ENCODE measurements at regions not wholly inside any gene's neighbourhood (a gene's known extent, or its start where the extent isn't known, plus 50 kb on each side); places are given as distances from the start of the nearest gene placed in this dataset.

DNA sequence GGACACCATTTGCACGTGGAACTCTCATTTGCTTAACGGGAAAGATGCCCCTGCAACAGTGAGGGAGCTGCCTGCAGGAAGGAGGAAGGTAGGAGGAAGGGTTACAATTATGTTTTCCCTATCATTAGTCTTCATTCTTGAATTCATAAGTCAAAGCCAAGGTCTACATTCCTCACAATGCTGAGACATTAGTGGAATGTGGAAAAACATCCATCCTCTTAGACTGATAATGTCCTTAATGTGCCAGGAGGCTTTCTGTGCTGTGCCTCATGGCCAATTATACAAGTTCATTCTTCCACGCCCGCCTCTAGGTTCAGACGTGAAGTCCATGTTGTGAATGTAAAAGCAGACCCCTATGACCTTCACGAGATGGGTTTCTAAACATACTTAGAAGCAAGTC, 1212.4 kb upstream of the TMEM132C start:
- no peaks in the 10 kb centered on the region for H3K4me1 Mint-ChIP-seq (ENCODE audit: low read depth, unreplicated experiment)
- H3K27ac Mint-ChIP-seq (ENCODE audit: unreplicated experiment), result no peak overlapping the region
- BruUV-seq (replicated peaks), result no TSS peak
- no peak for DNase-seq
- no peaks in the 10 kb centered on the region for H3K9me3 Mint-ChIP-seq (ENCODE audit: low read depth, unreplicated experiment)
- CTCF ChIA-PET, result no interaction called here
- no peaks in the 10 kb centered on the region for H3K36me3 Mint-ChIP-seq (ENCODE audit: insufficient read depth, unreplicated experiment)
- no peak overlapping the region for H3K4me3 Mint-ChIP-seq (ENCODE audit: low read depth, unreplicated experiment)
- no peaks in the 10 kb centered on the region for H3K27me3 Mint-ChIP-seq (ENCODE audit: unreplicated experiment)
- intact Hi-C loops (cut with micrococcal nuclease; ENCODE audit: unreplicated experiment), result no loop called here
- TF ChIP-seq, protein P1, sequence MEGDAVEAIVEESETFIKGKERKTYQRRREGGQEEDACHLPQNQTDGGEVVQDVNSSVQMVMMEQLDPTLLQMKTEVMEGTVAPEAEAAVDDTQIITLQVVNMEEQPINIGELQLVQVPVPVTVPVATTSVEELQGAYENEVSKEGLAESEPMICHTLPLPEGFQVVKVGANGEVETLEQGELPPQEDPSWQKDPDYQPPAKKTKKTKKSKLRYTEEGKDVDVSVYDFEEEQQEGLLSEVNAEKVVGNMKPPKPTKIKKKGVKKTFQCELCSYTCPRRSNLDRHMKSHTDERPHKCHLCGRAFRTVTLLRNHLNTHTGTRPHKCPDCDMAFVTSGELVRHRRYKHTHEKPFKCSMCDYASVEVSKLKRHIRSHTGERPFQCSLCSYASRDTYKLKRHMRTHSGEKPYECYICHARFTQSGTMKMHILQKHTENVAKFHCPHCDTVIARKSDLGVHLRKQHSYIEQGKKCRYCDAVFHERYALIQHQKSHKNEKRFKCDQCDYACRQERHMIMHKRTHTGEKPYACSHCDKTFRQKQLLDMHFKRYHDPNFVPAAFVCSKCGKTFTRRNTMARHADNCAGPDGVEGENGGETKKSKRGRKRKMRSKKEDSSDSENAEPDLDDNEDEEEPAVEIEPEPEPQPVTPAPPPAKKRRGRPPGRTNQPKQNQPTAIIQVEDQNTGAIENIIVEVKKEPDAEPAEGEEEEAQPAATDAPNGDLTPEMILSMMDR (IDR thresholded peaks at IDR 0.05; ENCODE audit: unreplicated experiment), result no peak

DNA sequence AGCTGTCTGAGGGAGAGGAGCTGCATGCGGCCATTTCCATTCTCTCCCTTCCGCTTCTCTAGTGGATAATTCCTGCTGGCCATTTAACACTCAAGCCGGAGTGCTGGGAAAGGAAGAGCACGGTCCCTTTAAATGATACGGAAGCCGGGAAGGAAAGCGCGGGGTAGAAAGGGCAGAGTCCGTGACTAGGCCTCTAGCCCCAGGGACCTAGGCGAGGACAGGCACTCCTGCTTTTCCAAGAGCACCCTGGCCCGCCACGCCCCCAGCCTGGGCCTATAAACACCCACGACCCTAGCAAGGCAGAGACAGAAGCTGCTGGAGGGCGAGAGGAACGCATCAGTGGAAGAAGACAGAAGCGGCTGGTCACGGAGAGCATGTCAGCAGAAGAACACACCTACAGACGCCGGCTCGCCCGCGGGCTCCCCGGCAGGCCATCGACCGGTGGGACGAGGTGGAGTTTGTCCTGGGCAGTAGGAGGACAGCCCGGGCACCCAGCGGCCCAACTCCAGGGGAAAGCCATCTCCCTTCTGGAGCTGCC, 1206.6 kb upstream of the TMEM132C start:
- no peaks in the 10 kb centered on the region for H3K27me3 Mint-ChIP-seq (ENCODE audit: unreplicated experiment)
- no peaks in the 10 kb centered on the region for H3K4me1 Mint-ChIP-seq (ENCODE audit: low read depth, unreplicated experiment)
- no peak overlapping the region for H3K27ac Mint-ChIP-seq (ENCODE audit: unreplicated experiment)
- CTCF ChIA-PET, result no interaction called here
- no peaks in the 10 kb centered on the region for H3K9me3 Mint-ChIP-seq (ENCODE audit: low read depth, unreplicated experiment)
- DNase-seq, result no peak
- no peak overlapping the region for H3K4me3 Mint-ChIP-seq (ENCODE audit: low read depth, unreplicated experiment)
- TF ChIP-seq, protein P1 (IDR thresholded peaks at IDR 0.05; ENCODE audit: unreplicated experiment), result no peak
- intact Hi-C loops (cut with micrococcal nuclease; ENCODE audit: unreplicated experiment), result no loop called here
- no TSS peak for BruUV-seq (replicated peaks)
- peaks cover 5% of the 10 kb centered on the region for H3K36me3 Mint-ChIP-seq (ENCODE audit: insufficient read depth, unreplicated experiment)

DNA sequence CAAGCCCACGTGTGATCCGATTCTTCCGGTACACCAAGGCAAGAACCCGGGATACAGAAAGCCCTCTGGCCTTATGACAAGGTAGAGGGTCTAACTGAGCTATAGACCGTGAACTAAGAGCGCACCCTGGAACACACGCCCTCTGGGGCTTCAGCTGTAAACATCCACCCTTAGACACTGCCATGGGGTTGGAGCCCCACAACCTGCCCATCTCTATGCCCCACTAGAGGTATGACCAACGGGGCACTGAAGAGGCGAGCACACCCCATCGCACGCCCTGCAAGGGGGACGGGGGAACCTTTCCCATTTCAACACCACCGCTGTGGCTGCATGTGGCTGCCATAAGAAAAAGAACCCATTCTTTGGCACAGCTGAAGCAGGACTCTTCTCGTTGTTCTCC, 1206.0 kb upstream of the TMEM132C start:
- TF ChIP-seq, protein P1 (IDR thresholded peaks at IDR 0.05; ENCODE audit: unreplicated experiment), result no peak
- H3K4me3 Mint-ChIP-seq (ENCODE audit: low read depth, unreplicated experiment), result no peak overlapping the region
- H3K36me3 Mint-ChIP-seq (ENCODE audit: insufficient read depth, unreplicated experiment), result peaks cover 5% of the 10 kb centered on the region
- DNase-seq, result no peak
- no TSS peak for BruUV-seq (replicated peaks)
- H3K27me3 Mint-ChIP-seq (ENCODE audit: unreplicated experiment), result no peaks in the 10 kb centered on the region
- H3K27ac Mint-ChIP-seq (ENCODE audit: unreplicated experiment), result no peak overlapping the region
- intact Hi-C loops (cut with micrococcal nuclease; ENCODE audit: unreplicated experiment), result no loop called here
- CTCF ChIA-PET, result no interaction called here
- H3K4me1 Mint-ChIP-seq (ENCODE audit: low read depth, unreplicated experiment), result no peaks in the 10 kb centered on the region
- no peaks in the 10 kb centered on the region for H3K9me3 Mint-ChIP-seq (ENCODE audit: low read depth, unreplicated experiment)

DNA sequence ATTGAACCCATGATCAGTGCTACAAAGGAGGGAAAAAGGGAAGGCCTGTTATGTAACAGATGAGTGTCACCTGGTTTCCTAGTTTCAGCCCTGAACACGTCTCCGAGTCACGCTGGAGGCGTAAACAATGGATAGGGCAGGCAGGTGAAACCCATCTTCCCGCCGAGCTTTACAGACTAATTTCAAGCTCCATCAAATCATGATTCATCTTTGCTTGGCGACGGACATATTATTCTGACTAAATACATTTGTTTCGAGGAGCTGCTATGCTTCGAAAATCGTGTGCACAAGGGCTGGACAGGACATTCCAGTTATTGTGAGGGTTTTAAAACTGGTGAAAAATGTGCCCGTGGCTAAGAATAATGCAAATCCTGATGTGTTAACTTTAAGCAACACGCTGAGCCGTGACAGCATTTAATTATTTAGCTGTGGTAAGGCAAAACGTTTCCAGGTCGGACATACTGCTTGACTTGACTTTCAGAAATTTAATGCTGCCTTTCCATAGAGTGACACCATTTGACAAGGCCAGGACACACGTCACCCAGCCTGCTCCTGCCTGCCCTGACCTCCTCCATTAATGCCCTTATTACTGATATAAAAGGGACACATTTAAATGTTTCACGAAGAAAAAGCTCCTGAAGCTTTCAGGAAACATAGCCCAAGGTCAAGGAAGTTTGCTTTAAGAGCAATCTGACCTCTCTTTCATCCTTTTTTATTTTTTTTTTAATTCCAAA, 1203.5 kb upstream of the TMEM132C start:
- Mint-ChIP-seq H3K4me3 (ENCODE audit: low read depth, unreplicated experiment) (no peak overlapping the region), H3K4me1 (ENCODE audit: low read depth, unreplicated experiment) (no peaks in the 10 kb centered on the region), H3K27ac (ENCODE audit: unreplicated experiment) (no peak overlapping the region), H3K36me3 (ENCODE audit: insufficient read depth, unreplicated experiment) (peaks cover 5% of the 10 kb centered on the region), H3K9me3 (ENCODE audit: low read depth, unreplicated experiment) (peaks cover 3% of the 10 kb centered on the region), H3K27me3 (ENCODE audit: unreplicated experiment) (no peaks in the 10 kb centered on the region)
- no TSS peak for BruUV-seq (replicated peaks)
- CTCF ChIA-PET, result no interaction called here
- DNase-seq, result no peak
- intact Hi-C loops (cut with micrococcal nuclease; ENCODE audit: unreplicated experiment), result no loop called here
- TF ChIP-seq, protein P1 (IDR thresholded peaks at IDR 0.05; ENCODE audit: unreplicated experiment), result no peak
